GM12878 (cell line): ENCODE measurements at regions not wholly inside any gene's neighbourhood (a gene's known extent, or its start where the extent isn't known, plus 50 kb on each side); places are given as distances from the start of the nearest gene placed in this dataset.

ENCODE experiments used
- ATAC-seq: fragments of 200-7000 bp; cut with Tn5 transposase; 3 replicates; pipeline ENCODE4 v1.9.1; 2020; ENCODE audit warnings: mild to moderate bottlenecking, moderate library complexity
- BruUV-seq: library from RNA; stranded (reverse); fragments of 400-500 nt; replicated peaks from 2 replicates; lab custom pipeline; 2021; lab: Mats Ljungman, UMichigan
- CTCF ChIA-PET: fragments of 300-600 bp; sonication (Branson Sonifier 250); formaldehyde crosslinking; extraction: SDS; loops from one replicate; lab custom pipeline; 2021; ENCODE audit warnings: inconsistent platforms; lab: Yijun Ruan, JAX
- POLR2A ChIA-PET: fragments of 350-600 bp; formaldehyde crosslinking; extraction: SDS; loops from one replicate; lab custom pipeline; 2021; ENCODE audit warnings: inconsistent platforms; lab: Charles Lee
- RAD21 ChIA-PET: fragments of 300-600 bp; sonication (Branson Sonifier 250); formaldehyde crosslinking; loops from one replicate; lab custom pipeline; 2023; ENCODE audit warnings: antibody characterized with exemption; ENCODE audit not compliant: unreplicated experiment; lab: Charles Lee
- SMC1A ChIA-PET: fragments of 300-600 bp; sonication (Branson Sonifier 250); formaldehyde crosslinking; loops from one replicate; lab custom pipeline; 2023; ENCODE audit not compliant: unreplicated experiment, uncharacterized antibody; lab: Charles Lee
- DNase-seq: peaks from one replicate; pipeline ENCODE4 v3.0.0-alpha.2; 2011; ENCODE audit warnings: low read depth, low spot score
- FAIRE-seq: peaks from 3 replicates; lab custom pipeline; 2011; peaks lifted over from hg19 to GRCh38; lab: Jason Lieb, UNC
- H2AFZ ChIP-seq: 2 replicates; pipeline ENCODE4 v1.6.0; 2011; ENCODE audit warnings: low read depth, low read length, control low read depth; ENCODE audit not compliant: control insufficient read depth
- H3K27ac ChIP-seq: 2 replicates; pipeline ENCODE4 v1.5.1; 2011; ENCODE audit warnings: control low read depth; ENCODE audit not compliant: control insufficient read depth, insufficient read depth
- H3K27me3 ChIP-seq, 2 experiments: replicated peaks in 1 of 2; 2 replicates each; pipeline versions ENCODE4 v1.6.0 to v1.6.1; 2011; ENCODE audit warnings: low read length in 1 of 2; ENCODE audit not compliant: control insufficient read depth in 2 of 2, insufficient read depth in 2 of 2
- H3K36me3 ChIP-seq, 2 experiments: 2 replicates each; pipeline ENCODE4 v1.5.1; 2011; ENCODE audit warnings: low read length in 1 of 2; ENCODE audit not compliant: control insufficient read depth in 2 of 2, insufficient read depth in 2 of 2
- H3K4me1 ChIP-seq: 2 replicates; pipeline ENCODE4 v1.6.1; 2011; ENCODE audit warnings: mild to moderate bottlenecking, low read length, moderate library complexity, mixed read lengths; ENCODE audit not compliant: control insufficient read depth, insufficient read depth
- H3K4me2 ChIP-seq: 2 replicates; pipeline ENCODE4 v1.6.0; 2011; ENCODE audit warnings: control low read depth; ENCODE audit not compliant: control insufficient read depth, insufficient read depth
- H3K4me3 ChIP-seq: fragments of 200-600 bp; sonication (generic); 2 replicates; pipeline ENCODE4 v1.5.1; 2016
- H3K79me2 ChIP-seq: 2 replicates; pipeline ENCODE4 v1.6.0; 2011; ENCODE audit warnings: low read length; ENCODE audit not compliant: control insufficient read depth, insufficient read depth
- H3K9ac ChIP-seq: 2 replicates; pipeline ENCODE4 v1.8.0; 2011; ENCODE audit warnings: low read length, control low read depth, mixed read lengths; ENCODE audit not compliant: control insufficient read depth, insufficient read depth
- H3K9me3 ChIP-seq: replicated peaks from 3 replicates; pipeline ENCODE4 v1.5.1; 2011; ENCODE audit warnings: mild to moderate bottlenecking, low read length; ENCODE audit not compliant: control insufficient read depth, insufficient read depth
- H4K20me1 ChIP-seq: 2 replicates; pipeline ENCODE4 v1.6.0; 2011; ENCODE audit not compliant: control insufficient read depth, insufficient read depth
- BCL3 ChIP-seq: IDR thresholded peaks from 2 replicates; pipeline ENCODE4 v1.6.1; 2011; ENCODE audit warnings: borderline replicate concordance, low read depth, mild to moderate bottlenecking, moderate library complexity, low read length; ENCODE audit not compliant: insufficient read depth, poor library complexity, severe bottlenecking
- BMI1 ChIP-seq: fragments of 450-650 bp; IDR thresholded peaks from 2 replicates; pipeline ENCODE4 v1.6.1; 2016; ENCODE audit warnings: mild to moderate bottlenecking, moderate library complexity, borderline replicate concordance
- CHD2 ChIP-seq: IDR thresholded peaks from 2 replicates; pipeline ENCODE4 v1.6.1; 2011; ENCODE audit warnings: low read depth, low read length, improper control_type of control experiment, borderline replicate concordance
- GABPA ChIP-seq: IDR thresholded peaks from 2 replicates; pipeline ENCODE4 v1.6.1; 2014; ENCODE audit warnings: antibody characterized with exemption, low read depth, mild to moderate bottlenecking, inconsistent platforms
- IKZF2 ChIP-seq, 2 experiments: fragments of 450-650 bp; IDR thresholded peaks; 2 replicates each; pipeline ENCODE4 v1.6.1; 2017; ENCODE audit warnings: mild to moderate bottlenecking in 2 of 2, moderate library complexity in 2 of 2
- IRF4 ChIP-seq: IDR thresholded peaks from 2 replicates; pipeline ENCODE4 v1.6.1; 2011; ENCODE audit warnings: low read depth, low read length
- MEF2A ChIP-seq: IDR thresholded peaks from 2 replicates; pipeline ENCODE4 v1.6.1; 2011; ENCODE audit warnings: low read depth, mild to moderate bottlenecking, low read length, moderate library complexity; ENCODE audit not compliant: insufficient read depth
- MLLT1 ChIP-seq: fragments of 450-650 bp; IDR thresholded peaks from 2 replicates; pipeline ENCODE4 v1.6.1; 2016; ENCODE audit warnings: mild to moderate bottlenecking
- MYC ChIP-seq: IDR thresholded peaks from 2 replicates; pipeline ENCODE4 v1.6.1; 2011; ENCODE audit warnings: mild to moderate bottlenecking, low read length, moderate library complexity, inconsistent platforms; ENCODE audit not compliant: insufficient read depth, insufficient replicate concordance, insufficient read length, severe bottlenecking
- PML ChIP-seq: IDR thresholded peaks from 2 replicates; pipeline ENCODE4 v1.6.1; 2012; ENCODE audit warnings: low read length, inconsistent platforms
- POLR2AphosphoS5 ChIP-seq: IDR thresholded peaks from 2 replicates; pipeline ENCODE4 v1.6.1; 2011; ENCODE audit warnings: mild to moderate bottlenecking, low read length, inconsistent platforms
- RAD21 ChIP-seq: IDR thresholded peaks from 2 replicates; pipeline ENCODE4 v1.6.1; 2011; ENCODE audit warnings: mild to moderate bottlenecking, low read depth, low read length, moderate library complexity; ENCODE audit not compliant: insufficient read depth
- TAF1 ChIP-seq: IDR thresholded peaks from 2 replicates; pipeline ENCODE4 v1.6.1; 2011; ENCODE audit warnings: mild to moderate bottlenecking, low read depth, low read length, borderline replicate concordance
- TARDBP ChIP-seq: IDR thresholded peaks from 2 replicates; pipeline ENCODE4 v1.6.1; 2016; ENCODE audit warnings: borderline replicate concordance
- ZBTB4 ChIP-seq: fragments of 450-650 bp; formaldehyde crosslinking; IDR thresholded peaks from 2 replicates; pipeline ENCODE4 v1.4.0; 2022; ENCODE audit warnings: mild to moderate bottlenecking, moderate library complexity
- WGBS: methylation state at CpG from one replicate; pipeline ENCODE4 v1.1.6; 2016; ENCODE audit warnings: low lambda C conversion rate; ENCODE audit not compliant: insufficient replicate concordance, insufficient coverage; ENCODE audit errors: missing lambda C conversion rate; 5-methylcytosine and 5-hydroxymethylcytosine counted together
- in situ Hi-C: fragments of 300-500 bp; cut with MboI; formaldehyde crosslinking; loops from 9 replicates; pipeline ENCODE4 v1.14.3; 2018; ENCODE audit warnings: mixed read lengths
- intact Hi-C: fragments of 100-400 bp; cut with micrococcal nuclease; formaldehyde crosslinking; loops from one replicate; pipeline ENCODE4 v1.14.2; 2022; ENCODE audit not compliant: unreplicated experiment

GRCh38 chr15:37709669-37710068 is 224.8 kb upstream of the TMCO5A start:
- Histone ChIP-seq H3K9me3 (no peaks in the 10 kb centered on the region), H3K79me2 (no peaks in the 10 kb centered on the region), H4K20me1 (no peaks in the 10 kb centered on the region), H3K9ac (no peak overlapping the region), H3K4me2 (no peak overlapping the region), H2AFZ (no peak overlapping the region), H3K27me3 (no peaks in the 10 kb centered on the region), H3K4me1 (no peaks in the 10 kb centered on the region), H3K4me3 (no peak overlapping the region), H3K27ac (no peak overlapping the region), H3K36me3 (no peaks in the 10 kb centered on the region)
- POLR2A ChIA-PET: no interaction called here
- SMC1A ChIA-PET: no interaction called here
- CTCF ChIA-PET: interaction anchor here (0.6 to 0.9 kb wide), 2 partner anchors 56 to 61 kb away, joined by 3 read pairs; no protein-coding TSS in a partner anchor
- BruUV-seq: no TSS peak
- FAIRE-seq (no peak), ATAC-seq (no peak), DNase-seq (no peak)
- RAD21 ChIA-PET: no interaction called here
- intact Hi-C loops (loop anchor here (10.0 kb wide), 1 partner anchor 55 kb away; no protein-coding TSS in a partner anchor), in situ Hi-C loops (no loop called here)
- TF ChIP-seq TARDBP (no peak), MLLT1 (no peak), TAF1 (no peak), PML (no peak), GABPA (no peak), RAD21 (no peak), POLR2AphosphoS5 (no peak), IRF4 (no peak), CHD2 (no peak), MEF2A (no peak), BCL3 (no peak), MYC (no peak), IKZF2 (IDR thresholded peaks at IDR 0.05) (no peak), BMI1 (no peak), ZBTB4 (CRISPR knock-in tag) (no peak)
- 0% methylated on average over 1 of the region's 1 CpG for WGBS
